WTC11 (cell line): ENCODE measurements at regions not wholly inside any gene's neighbourhood (a gene's known extent, or its start where the extent isn't known, plus 50 kb on each side); places are given as distances from the start of the nearest gene placed in this dataset.

Experiments used
- ATAC-seq: fragments of 200-7000 bp; cut with Tn5 transposase; 2 replicates; pipeline ENCODE4 v1.10.0; 2021; ENCODE audit warnings: mild to moderate bottlenecking, moderate library complexity
- CTCF ChIA-PET: fragments of 300-600 bp; sonication (Branson Sonifier 250); formaldehyde crosslinking; loops from one replicate; lab custom pipeline; 2021; ENCODE audit warnings: antibody characterized with exemption; lab: Charles Lee
- POLR2A ChIA-PET: fragments of 350-600 bp; sonication (Branson Sonifier 250); formaldehyde crosslinking; loops from one replicate; lab custom pipeline; 2021; ENCODE audit warnings: antibody characterized with exemption; lab: Charles Lee
- DNase-seq: peaks from one replicate; pipeline ENCODE4 v3.0.0; 2021; ENCODE audit warnings: low spot score
- H3K27ac Mint-ChIP-seq: 2 replicates; pipeline ENCODE4 v1.8.0; 2021; ENCODE audit warnings: mixed read lengths
- H3K27me3 Mint-ChIP-seq: 2 replicates; pipeline ENCODE4 v1.8.0; 2021; ENCODE audit warnings: low read depth, mild to moderate bottlenecking, moderate library complexity, mixed read lengths
- H3K36me3 Mint-ChIP-seq: 2 replicates; pipeline ENCODE4 v1.8.0; 2021; ENCODE audit warnings: mixed read lengths
- H3K4me1 Mint-ChIP-seq: 2 replicates; pipeline ENCODE4 v1.8.0; 2022; ENCODE audit warnings: mixed read lengths
- H3K4me3 Mint-ChIP-seq: 2 replicates; pipeline ENCODE4 v1.8.0; 2021; ENCODE audit warnings: mild to moderate bottlenecking, moderate library complexity, mixed read lengths
- H3K9me3 Mint-ChIP-seq: 2 replicates; pipeline ENCODE4 v1.8.0; 2021; ENCODE audit warnings: mixed read lengths
- CBFB ChIP-seq: sonication (generic); formaldehyde crosslinking; IDR thresholded peaks from 2 replicates; pipeline ENCODE4 v1.8.1; 2022; ENCODE audit warnings: mild to moderate bottlenecking, low read depth, missing genetic modification reagents
- CREM ChIP-seq: sonication (generic); formaldehyde crosslinking; IDR thresholded peaks from 2 replicates; pipeline ENCODE4 v1.8.1; 2022; ENCODE audit warnings: mild to moderate bottlenecking, missing genetic modification reagents, moderate library complexity
- CTCF ChIP-seq: fragments of 200-600 bp; IDR thresholded peaks from 2 replicates; pipeline ENCODE4 v1.8.0; 2022; ENCODE audit warnings: antibody characterized with exemption
- E2F1 ChIP-seq: sonication (generic); formaldehyde crosslinking; IDR thresholded peaks from 2 replicates; pipeline ENCODE4 v1.8.0; 2022; ENCODE audit warnings: mild to moderate bottlenecking, missing genetic modification reagents
- JUN ChIP-seq: sonication (generic); formaldehyde crosslinking; IDR thresholded peaks from 2 replicates; pipeline ENCODE4 v1.8.0; 2023; ENCODE audit warnings: mild to moderate bottlenecking, missing genetic modification reagents
- RELA ChIP-seq: sonication (generic); formaldehyde crosslinking; IDR thresholded peaks from 2 replicates; pipeline ENCODE4 v1.8.1; 2022; ENCODE audit warnings: missing genetic modification reagents, mild to moderate bottlenecking, borderline replicate concordance
- RORB ChIP-seq: fragments of 250-450 bp; sonication (Bioruptor Pico); IDR thresholded peaks from 2 replicates; pipeline ENCODE4 v1.9.0; 2021; ENCODE audit warnings: mild to moderate bottlenecking
- SMAD3 ChIP-seq: sonication (generic); formaldehyde crosslinking; IDR thresholded peaks from 2 replicates; pipeline ENCODE4 v1.8.0; 2022; ENCODE audit warnings: missing genetic modification reagents, mild to moderate bottlenecking, borderline replicate concordance
- TCF7 ChIP-seq: sonication (generic); formaldehyde crosslinking; IDR thresholded peaks from 2 replicates; pipeline ENCODE4 v1.8.0; 2022; ENCODE audit warnings: mild to moderate bottlenecking, low read depth, missing genetic modification reagents, moderate library complexity
- ZBTB21 ChIP-seq: sonication (generic); formaldehyde crosslinking; IDR thresholded peaks from 2 replicates; pipeline ENCODE4 v1.8.1; 2023; ENCODE audit warnings: mild to moderate bottlenecking, missing genetic modification reagents, borderline replicate concordance
- TF ChIP-seq, protein P1 (sequence below): fragments of 250-450 bp; sonication (Bioruptor Pico); IDR thresholded peaks from 2 replicates; pipeline ENCODE4 v1.9.0; 2021; ENCODE audit warnings: mild to moderate bottlenecking
- TF ChIP-seq, protein P2 (sequence below): sonication (generic); formaldehyde crosslinking; IDR thresholded peaks from 2 replicates; pipeline ENCODE4 v1.8.1; 2023; ENCODE audit warnings: mild to moderate bottlenecking, missing genetic modification reagents, moderate library complexity
- TF ChIP-seq, protein P3 (sequence below): sonication (generic); formaldehyde crosslinking; IDR thresholded peaks from 2 replicates; pipeline ENCODE4 v1.8.0; 2023; ENCODE audit warnings: missing genetic modification reagents, mild to moderate bottlenecking, borderline replicate concordance
- TF ChIP-seq, protein P4 (sequence below): sonication (generic); formaldehyde crosslinking; IDR thresholded peaks from 2 replicates; pipeline ENCODE4 v1.8.1; 2022; ENCODE audit warnings: mild to moderate bottlenecking, missing genetic modification reagents, moderate library complexity, borderline replicate concordance
- TF ChIP-seq, protein P5 (sequence below): sonication (generic); formaldehyde crosslinking; IDR thresholded peaks from 2 replicates; pipeline ENCODE4 v1.8.1; 2022; ENCODE audit warnings: low read depth, missing genetic modification reagents, borderline replicate concordance

DNA sequence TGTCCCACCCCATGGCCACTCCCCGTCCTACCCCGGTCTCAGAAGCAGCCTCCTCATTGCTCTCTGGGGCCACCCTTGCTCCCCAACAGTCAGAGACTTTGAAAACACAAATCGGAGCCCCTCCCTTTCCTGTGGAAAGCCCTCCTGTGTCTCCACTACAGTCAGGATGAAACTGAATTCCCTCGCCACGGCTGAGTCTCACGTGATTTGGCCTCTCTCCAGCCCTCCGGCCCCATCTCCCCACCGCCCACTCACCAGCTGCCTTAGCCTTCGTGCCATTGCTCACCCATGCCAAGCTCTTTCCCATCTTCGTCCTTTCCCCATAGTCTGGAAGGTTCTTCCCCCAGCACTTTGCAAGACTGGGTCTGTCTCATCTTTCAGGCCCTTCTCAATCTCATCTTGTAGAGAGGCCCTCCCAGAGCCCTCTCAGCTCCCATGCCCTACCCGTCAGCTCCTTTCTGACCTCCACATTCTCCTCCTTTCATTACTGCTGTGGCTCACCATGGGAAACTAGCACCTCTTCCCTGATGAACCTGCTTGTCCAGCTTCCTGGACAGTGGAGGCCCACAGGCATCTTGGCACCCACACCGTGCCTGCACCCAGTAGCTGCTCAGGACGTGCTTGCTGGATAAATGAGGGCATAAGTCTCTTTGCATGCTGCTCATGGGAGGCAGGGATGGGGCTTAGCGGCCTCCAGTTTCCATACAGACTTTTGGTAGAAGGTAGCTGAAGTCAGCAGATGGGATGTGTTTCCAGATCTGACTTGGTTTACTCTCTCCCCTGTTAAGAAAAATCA, 126.4 kb upstream of the COL5A1 start:
- peaks cover 18% of the 10 kb centered on the region for H3K9me3 Mint-ChIP-seq
- H3K27me3 Mint-ChIP-seq, result peaks cover 2% of the 10 kb centered on the region; the same call in 1 of the 2 replicates
- H3K27ac Mint-ChIP-seq, result no peak overlapping the region
- DNase-seq (no peak), ATAC-seq (no peak)
- H3K4me3 Mint-ChIP-seq, result no peak overlapping the region
- ChIA-PET POLR2A (no interaction called here), CTCF (interaction anchor here (1.8 kb wide), 1 partner anchor 13 kb away, joined by 4 read pairs; no protein-coding TSS in a partner anchor)
- TF ChIP-seq, protein P1, sequence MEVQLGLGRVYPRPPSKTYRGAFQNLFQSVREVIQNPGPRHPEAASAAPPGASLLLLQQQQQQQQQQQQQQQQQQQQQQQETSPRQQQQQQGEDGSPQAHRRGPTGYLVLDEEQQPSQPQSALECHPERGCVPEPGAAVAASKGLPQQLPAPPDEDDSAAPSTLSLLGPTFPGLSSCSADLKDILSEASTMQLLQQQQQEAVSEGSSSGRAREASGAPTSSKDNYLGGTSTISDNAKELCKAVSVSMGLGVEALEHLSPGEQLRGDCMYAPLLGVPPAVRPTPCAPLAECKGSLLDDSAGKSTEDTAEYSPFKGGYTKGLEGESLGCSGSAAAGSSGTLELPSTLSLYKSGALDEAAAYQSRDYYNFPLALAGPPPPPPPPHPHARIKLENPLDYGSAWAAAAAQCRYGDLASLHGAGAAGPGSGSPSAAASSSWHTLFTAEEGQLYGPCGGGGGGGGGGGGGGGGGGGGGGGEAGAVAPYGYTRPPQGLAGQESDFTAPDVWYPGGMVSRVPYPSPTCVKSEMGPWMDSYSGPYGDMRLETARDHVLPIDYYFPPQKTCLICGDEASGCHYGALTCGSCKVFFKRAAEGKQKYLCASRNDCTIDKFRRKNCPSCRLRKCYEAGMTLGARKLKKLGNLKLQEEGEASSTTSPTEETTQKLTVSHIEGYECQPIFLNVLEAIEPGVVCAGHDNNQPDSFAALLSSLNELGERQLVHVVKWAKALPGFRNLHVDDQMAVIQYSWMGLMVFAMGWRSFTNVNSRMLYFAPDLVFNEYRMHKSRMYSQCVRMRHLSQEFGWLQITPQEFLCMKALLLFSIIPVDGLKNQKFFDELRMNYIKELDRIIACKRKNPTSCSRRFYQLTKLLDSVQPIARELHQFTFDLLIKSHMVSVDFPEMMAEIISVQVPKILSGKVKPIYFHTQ (CRISPR knock-in tag), result no peak
- TF ChIP-seq, protein P2, sequence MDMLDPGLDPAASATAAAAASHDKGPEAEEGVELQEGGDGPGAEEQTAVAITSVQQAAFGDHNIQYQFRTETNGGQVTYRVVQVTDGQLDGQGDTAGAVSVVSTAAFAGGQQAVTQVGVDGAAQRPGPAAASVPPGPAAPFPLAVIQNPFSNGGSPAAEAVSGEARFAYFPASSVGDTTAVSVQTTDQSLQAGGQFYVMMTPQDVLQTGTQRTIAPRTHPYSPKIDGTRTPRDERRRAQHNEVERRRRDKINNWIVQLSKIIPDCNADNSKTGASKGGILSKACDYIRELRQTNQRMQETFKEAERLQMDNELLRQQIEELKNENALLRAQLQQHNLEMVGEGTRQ, result no peak
- TF ChIP-seq JUN (CRISPR knock-in tag), result no peak
- peaks cover 7% of the 10 kb centered on the region for H3K36me3 Mint-ChIP-seq
- no peaks in the 10 kb centered on the region for H3K4me1 Mint-ChIP-seq

DNA sequence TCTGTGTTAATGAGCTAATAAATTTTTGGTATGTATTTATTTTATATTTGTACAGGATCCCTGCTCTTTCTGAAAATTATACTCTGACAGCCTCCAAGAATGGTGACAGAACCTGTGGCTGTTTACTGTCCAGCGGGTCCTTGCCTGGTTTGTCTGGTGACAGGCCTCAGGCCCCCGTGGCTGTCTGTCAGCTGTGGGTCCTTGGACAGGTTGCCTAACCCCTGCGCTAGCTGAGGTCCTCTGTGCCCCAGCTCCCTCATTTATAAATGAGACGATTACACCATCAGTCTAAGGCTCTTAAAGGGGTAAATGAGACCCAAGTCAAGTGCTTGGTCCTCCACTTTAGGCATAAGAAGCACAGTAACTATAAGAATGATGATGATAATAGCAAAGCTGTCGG, 125.1 kb upstream of the COL5A1 start:
- H3K27me3 Mint-ChIP-seq, result peaks cover 2% of the 10 kb centered on the region; the same call in 1 of the 2 replicates

More for the DNA sequence above, 125.1 kb upstream of the COL5A1 start:
- no peak for DNase-seq
- Mint-ChIP-seq H3K27ac (no peak overlapping the region), H3K9me3 (peaks cover 26% of the 10 kb centered on the region), H3K4me3 (no peak overlapping the region), H3K36me3 (peaks cover 7% of the 10 kb centered on the region), H3K4me1 (no peaks in the 10 kb centered on the region)
- ChIA-PET POLR2A (no interaction called here), CTCF (interaction anchor here (1.8 kb wide), 1 partner anchor 14 kb away, joined by 4 read pairs; no protein-coding TSS in a partner anchor)
- TF ChIP-seq RELA (CRISPR knock-in tag) (no peak), SMAD3 (CRISPR knock-in tag) (no peak), E2F1 (CRISPR knock-in tag) (no peak), RORB (CRISPR knock-in tag) (no peak), TCF7 (CRISPR knock-in tag) (no peak), CREM (CRISPR knock-in tag) (no peak), ZBTB21 (CRISPR knock-in tag) (no peak), CTCF (no peak), CBFB (CRISPR knock-in tag) (no peak)
- TF ChIP-seq, protein P3, sequence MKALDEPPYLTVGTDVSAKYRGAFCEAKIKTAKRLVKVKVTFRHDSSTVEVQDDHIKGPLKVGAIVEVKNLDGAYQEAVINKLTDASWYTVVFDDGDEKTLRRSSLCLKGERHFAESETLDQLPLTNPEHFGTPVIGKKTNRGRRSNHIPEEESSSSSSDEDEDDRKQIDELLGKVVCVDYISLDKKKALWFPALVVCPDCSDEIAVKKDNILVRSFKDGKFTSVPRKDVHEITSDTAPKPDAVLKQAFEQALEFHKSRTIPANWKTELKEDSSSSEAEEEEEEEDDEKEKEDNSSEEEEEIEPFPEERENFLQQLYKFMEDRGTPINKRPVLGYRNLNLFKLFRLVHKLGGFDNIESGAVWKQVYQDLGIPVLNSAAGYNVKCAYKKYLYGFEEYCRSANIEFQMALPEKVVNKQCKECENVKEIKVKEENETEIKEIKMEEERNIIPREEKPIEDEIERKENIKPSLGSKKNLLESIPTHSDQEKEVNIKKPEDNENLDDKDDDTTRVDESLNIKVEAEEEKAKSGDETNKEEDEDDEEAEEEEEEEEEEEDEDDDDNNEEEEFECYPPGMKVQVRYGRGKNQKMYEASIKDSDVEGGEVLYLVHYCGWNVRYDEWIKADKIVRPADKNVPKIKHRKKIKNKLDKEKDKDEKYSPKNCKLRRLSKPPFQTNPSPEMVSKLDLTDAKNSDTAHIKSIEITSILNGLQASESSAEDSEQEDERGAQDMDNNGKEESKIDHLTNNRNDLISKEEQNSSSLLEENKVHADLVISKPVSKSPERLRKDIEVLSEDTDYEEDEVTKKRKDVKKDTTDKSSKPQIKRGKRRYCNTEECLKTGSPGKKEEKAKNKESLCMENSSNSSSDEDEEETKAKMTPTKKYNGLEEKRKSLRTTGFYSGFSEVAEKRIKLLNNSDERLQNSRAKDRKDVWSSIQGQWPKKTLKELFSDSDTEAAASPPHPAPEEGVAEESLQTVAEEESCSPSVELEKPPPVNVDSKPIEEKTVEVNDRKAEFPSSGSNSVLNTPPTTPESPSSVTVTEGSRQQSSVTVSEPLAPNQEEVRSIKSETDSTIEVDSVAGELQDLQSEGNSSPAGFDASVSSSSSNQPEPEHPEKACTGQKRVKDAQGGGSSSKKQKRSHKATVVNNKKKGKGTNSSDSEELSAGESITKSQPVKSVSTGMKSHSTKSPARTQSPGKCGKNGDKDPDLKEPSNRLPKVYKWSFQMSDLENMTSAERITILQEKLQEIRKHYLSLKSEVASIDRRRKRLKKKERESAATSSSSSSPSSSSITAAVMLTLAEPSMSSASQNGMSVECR (CRISPR knock-in tag), result no peak
- TF ChIP-seq, protein P4, sequence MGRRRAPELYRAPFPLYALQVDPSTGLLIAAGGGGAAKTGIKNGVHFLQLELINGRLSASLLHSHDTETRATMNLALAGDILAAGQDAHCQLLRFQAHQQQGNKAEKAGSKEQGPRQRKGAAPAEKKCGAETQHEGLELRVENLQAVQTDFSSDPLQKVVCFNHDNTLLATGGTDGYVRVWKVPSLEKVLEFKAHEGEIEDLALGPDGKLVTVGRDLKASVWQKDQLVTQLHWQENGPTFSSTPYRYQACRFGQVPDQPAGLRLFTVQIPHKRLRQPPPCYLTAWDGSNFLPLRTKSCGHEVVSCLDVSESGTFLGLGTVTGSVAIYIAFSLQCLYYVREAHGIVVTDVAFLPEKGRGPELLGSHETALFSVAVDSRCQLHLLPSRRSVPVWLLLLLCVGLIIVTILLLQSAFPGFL (CRISPR knock-in tag), result no peak
- TF ChIP-seq, protein P5, sequence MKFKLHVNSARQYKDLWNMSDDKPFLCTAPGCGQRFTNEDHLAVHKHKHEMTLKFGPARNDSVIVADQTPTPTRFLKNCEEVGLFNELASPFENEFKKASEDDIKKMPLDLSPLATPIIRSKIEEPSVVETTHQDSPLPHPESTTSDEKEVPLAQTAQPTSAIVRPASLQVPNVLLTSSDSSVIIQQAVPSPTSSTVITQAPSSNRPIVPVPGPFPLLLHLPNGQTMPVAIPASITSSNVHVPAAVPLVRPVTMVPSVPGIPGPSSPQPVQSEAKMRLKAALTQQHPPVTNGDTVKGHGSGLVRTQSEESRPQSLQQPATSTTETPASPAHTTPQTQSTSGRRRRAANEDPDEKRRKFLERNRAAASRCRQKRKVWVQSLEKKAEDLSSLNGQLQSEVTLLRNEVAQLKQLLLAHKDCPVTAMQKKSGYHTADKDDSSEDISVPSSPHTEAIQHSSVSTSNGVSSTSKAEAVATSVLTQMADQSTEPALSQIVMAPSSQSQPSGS, result no peak
- ATAC-seq, result no peak
